Activated naive CD8-positive, alpha-beta T cell treated with anti-CD3 and anti-CD28 coated beads, Interleukin-2, amount 10 ng/mL, durations not matched to agents 7 days and 5 days (primary cell): ENCODE measurements at regions not wholly inside any gene's neighbourhood (a gene's known extent, or its start where the extent isn't known, plus 50 kb on each side); places are given as distances from the start of the nearest gene placed in this dataset.

Experiments used
- ATAC-seq: fragments of 150-1000 bp; cut with Tn5 transposase; one replicate; pipeline ENCODE4 v1.10.0; 2021; ENCODE audit warnings: low read depth, moderate library complexity
- POLR2A ChIA-PET: fragments of 350-600 bp; sonication (Branson Sonifier 250); formaldehyde crosslinking; loops from one replicate; lab custom pipeline; 2021; ENCODE audit warnings: antibody characterized with exemption; lab: Charles Lee
- DNase-seq: peaks from one replicate; pipeline ENCODE4 v3.0.0; 2021
- H3K27ac Mint-ChIP-seq: one replicate; pipeline ENCODE4 v1.8.0; 2022; ENCODE audit warnings: mild to moderate bottlenecking, mixed read lengths
- H3K27me3 Mint-ChIP-seq: one replicate; pipeline ENCODE4 v1.8.0; 2022; ENCODE audit warnings: mild to moderate bottlenecking, moderate library complexity, mixed read lengths
- H3K36me3 Mint-ChIP-seq: one replicate; pipeline ENCODE4 v1.8.0; 2021; ENCODE audit warnings: mild to moderate bottlenecking, mixed read lengths
- H3K4me1 Mint-ChIP-seq: one replicate; pipeline ENCODE4 v1.8.0; 2021; ENCODE audit warnings: mixed read lengths
- H3K4me3 Mint-ChIP-seq: one replicate; pipeline ENCODE4 v1.8.0; 2022; ENCODE audit warnings: mild to moderate bottlenecking, moderate library complexity, mixed read lengths
- H3K9me3 Mint-ChIP-seq: one replicate; pipeline ENCODE4 v1.8.0; 2021; ENCODE audit warnings: mixed read lengths

GRCh38 chr13:109348519-109349258 lies 437.7 kb downstream of the IRS2 start:
- Mint-ChIP-seq H3K36me3 (no peaks in the 10 kb centered on the region), H3K27me3 (no peaks in the 10 kb centered on the region), H3K27ac (no peak overlapping the region), H3K4me3 (no peak overlapping the region), H3K9me3 (no peaks in the 10 kb centered on the region), H3K4me1 (no peaks in the 10 kb centered on the region)
- ATAC-seq (no peak), DNase-seq (no peak)
- POLR2A ChIA-PET = no interaction called here

GRCh38 chr13:109346060-109346459 lies 440.3 kb downstream of the IRS2 start:
- Mint-ChIP-seq H3K36me3 (no peaks in the 10 kb centered on the region), H3K4me1 (no peaks in the 10 kb centered on the region), H3K9me3 (no peaks in the 10 kb centered on the region), H3K27ac (no peak overlapping the region), H3K27me3 (no peaks in the 10 kb centered on the region), H3K4me3 (no peak overlapping the region)
- no peak for ATAC-seq
- POLR2A ChIA-PET = no interaction called here
- no peak for DNase-seq

- Mint-ChIP-seq H3K4me1 (no peaks in the 10 kb centered on the region), H3K27me3 (no peaks in the 10 kb centered on the region), H3K27ac (no peak overlapping the region), H3K4me3 (no peak overlapping the region), H3K36me3 (no peaks in the 10 kb centered on the region), H3K9me3 (no peaks in the 10 kb centered on the region)
- ATAC-seq (no peak), DNase-seq (no peak)
- POLR2A ChIA-PET = no interaction called here
Observed at GRCh38 chr13:109345433-109345941, 440.9 kb downstream of the IRS2 start.

GRCh38 chr13:109344552-109345157 lies 441.7 kb downstream of the IRS2 start:
- no peaks in the 10 kb centered on the region for H3K9me3 Mint-ChIP-seq
- H3K4me3 Mint-ChIP-seq = no peak overlapping the region
- no peaks in the 10 kb centered on the region for H3K36me3 Mint-ChIP-seq
- ATAC-seq (no peak), DNase-seq (no peak)
- no peak overlapping the region for H3K27ac Mint-ChIP-seq
- H3K4me1 Mint-ChIP-seq = no peaks in the 10 kb centered on the region
- POLR2A ChIA-PET = no interaction called here
- H3K27me3 Mint-ChIP-seq = no peaks in the 10 kb centered on the region

GRCh38 chr13:109336730-109337129 lies 449.7 kb downstream of the IRS2 start:
- POLR2A ChIA-PET = no interaction called here
- ATAC-seq = no peak
- H3K9me3 Mint-ChIP-seq = no peaks in the 10 kb centered on the region
- no peak for DNase-seq
- H3K27ac Mint-ChIP-seq = no peak overlapping the region
- no peaks in the 10 kb centered on the region for H3K36me3 Mint-ChIP-seq
- H3K27me3 Mint-ChIP-seq = no peaks in the 10 kb centered on the region
- H3K4me1 Mint-ChIP-seq = no peaks in the 10 kb centered on the region
- no peak overlapping the region for H3K4me3 Mint-ChIP-seq

GRCh38 chr13:109333893-109334651 lies 452.3 kb downstream of the IRS2 start:
- Mint-ChIP-seq H3K36me3 (no peaks in the 10 kb centered on the region), H3K27me3 (no peaks in the 10 kb centered on the region), H3K4me3 (no peak overlapping the region), H3K9me3 (no peaks in the 10 kb centered on the region), H3K27ac (no peak overlapping the region), H3K4me1 (no peaks in the 10 kb centered on the region)
- POLR2A ChIA-PET = no interaction called here
- no peak for DNase-seq
- no peak for ATAC-seq

- H3K27me3 Mint-ChIP-seq = no peaks in the 10 kb centered on the region
- H3K4me1 Mint-ChIP-seq = no peaks in the 10 kb centered on the region
- no peaks in the 10 kb centered on the region for H3K36me3 Mint-ChIP-seq
- no peaks in the 10 kb centered on the region for H3K9me3 Mint-ChIP-seq
- no peak overlapping the region for H3K4me3 Mint-ChIP-seq
- ATAC-seq = no peak
- DNase-seq = no peak
- no peak overlapping the region for H3K27ac Mint-ChIP-seq
- POLR2A ChIA-PET = no interaction called here
Observed at GRCh38 chr13:109332506-109333499, 453.6 kb downstream of the IRS2 start.

- ATAC-seq (no peak), DNase-seq (no peak)
- Mint-ChIP-seq H3K4me3 (no peak overlapping the region), H3K4me1 (no peaks in the 10 kb centered on the region), H3K27me3 (no peaks in the 10 kb centered on the region), H3K9me3 (no peaks in the 10 kb centered on the region), H3K36me3 (no peaks in the 10 kb centered on the region), H3K27ac (no peak overlapping the region)
- POLR2A ChIA-PET = no interaction called here
Observed at GRCh38 chr13:109331898-109332297, 454.5 kb downstream of the IRS2 start.

- H3K36me3 Mint-ChIP-seq = no peaks in the 10 kb centered on the region
- no peaks in the 10 kb centered on the region for H3K4me1 Mint-ChIP-seq
- no peak for ATAC-seq
- H3K9me3 Mint-ChIP-seq = no peaks in the 10 kb centered on the region
- H3K27me3 Mint-ChIP-seq = no peaks in the 10 kb centered on the region
- no peak overlapping the region for H3K27ac Mint-ChIP-seq
- no peak for DNase-seq
- no peak overlapping the region for H3K4me3 Mint-ChIP-seq
- POLR2A ChIA-PET = no interaction called here
Observed at GRCh38 chr13:109331011-109331433, 455.4 kb downstream of the IRS2 start.

- H3K27ac Mint-ChIP-seq = no peak overlapping the region
- no peaks in the 10 kb centered on the region for H3K27me3 Mint-ChIP-seq
- H3K4me1 Mint-ChIP-seq = no peaks in the 10 kb centered on the region
- DNase-seq (no peak), ATAC-seq (no peak)
- H3K9me3 Mint-ChIP-seq = no peaks in the 10 kb centered on the region
- H3K36me3 Mint-ChIP-seq = no peaks in the 10 kb centered on the region
- no peak overlapping the region for H3K4me3 Mint-ChIP-seq
- POLR2A ChIA-PET = no interaction called here
Observed at GRCh38 chr13:109330123-109330522, 456.3 kb downstream of the IRS2 start.

GRCh38 chr13:109329175-109329574 lies 457.2 kb downstream of the IRS2 start:
- Mint-ChIP-seq H3K27me3 (no peaks in the 10 kb centered on the region), H3K4me3 (no peak overlapping the region), H3K9me3 (no peaks in the 10 kb centered on the region), H3K27ac (no peak overlapping the region), H3K36me3 (no peaks in the 10 kb centered on the region), H3K4me1 (no peaks in the 10 kb centered on the region)
- POLR2A ChIA-PET = no interaction called here
- DNase-seq = no peak
- ATAC-seq = no peak

GRCh38 chr13:109326601-109327000 lies 459.8 kb downstream of the IRS2 start:
- Mint-ChIP-seq H3K36me3 (no peaks in the 10 kb centered on the region), H3K4me3 (no peak overlapping the region), H3K27me3 (no peaks in the 10 kb centered on the region), H3K4me1 (no peaks in the 10 kb centered on the region), H3K9me3 (no peaks in the 10 kb centered on the region), H3K27ac (no peak overlapping the region)
- ATAC-seq (no peak), DNase-seq (no peak)
- POLR2A ChIA-PET = no interaction called here

GRCh38 chr13:109323338-109323737 lies 463.0 kb downstream of the IRS2 start:
- ATAC-seq = no peak
- Mint-ChIP-seq H3K9me3 (no peaks in the 10 kb centered on the region), H3K27ac (no peak overlapping the region), H3K27me3 (peaks cover 2% of the 10 kb centered on the region), H3K36me3 (no peaks in the 10 kb centered on the region), H3K4me3 (no peak overlapping the region), H3K4me1 (no peaks in the 10 kb centered on the region)
- no peak for DNase-seq
- POLR2A ChIA-PET = no interaction called here
